H1 (cell line): ENCODE measurements at regions not wholly inside any gene's neighbourhood (a gene's known extent, or its start where the extent isn't known, plus 50 kb on each side); places are given as distances from the start of the nearest gene placed in this dataset.

Experiments used
- CTCF ChIA-PET: fragments of 300-600 bp; sonication (Branson Sonifier 250); formaldehyde crosslinking; loops from one replicate; lab custom pipeline; 2021; ENCODE audit not compliant: partially characterized antibody; lab: Charles Lee
- POLR2A ChIA-PET: fragments of 300-600 bp; sonication (Branson Sonifier 250); formaldehyde crosslinking; loops from one replicate; lab custom pipeline; 2021; ENCODE audit warnings: inconsistent platforms; ENCODE audit not compliant: partially characterized antibody; lab: Charles Lee
- DNase-seq, 2 experiments: peaks; one replicate each; pipeline versions ENCODE4 v3.0.0 to v3.0.0-alpha.2; 2010 to 2022; ENCODE audit warnings: low spot score in 2 of 2, low read depth in 1 of 2, mixed read lengths in 1 of 2
- FAIRE-seq: peaks from 2 replicates; lab custom pipeline; 2011; peaks lifted over from hg19 to GRCh38; lab: Jason Lieb, UNC
- H2AFZ ChIP-seq: 2 replicates; pipeline ENCODE4 v1.8.1; 2012; ENCODE audit warnings: low read length, inconsistent platforms
- H2AK5ac ChIP-seq: 2 replicates; pipeline ENCODE4 v1.6.1; 2013; ENCODE audit warnings: low read depth, low read length
- H2BK120ac ChIP-seq: replicated peaks from 2 replicates; pipeline ENCODE3; 2013; ENCODE audit warnings: low read depth, low read length, inconsistent platforms
- H2BK12ac ChIP-seq: 2 replicates; pipeline ENCODE4 v1.6.1; 2013; ENCODE audit warnings: low read depth, low read length
- H2BK15ac ChIP-seq: 2 replicates; pipeline ENCODE4 v1.6.1; 2013; ENCODE audit warnings: low read length
- H2BK20ac ChIP-seq: 2 replicates; pipeline ENCODE4 v1.6.1; 2013; ENCODE audit warnings: low read length
- H2BK5ac ChIP-seq: 2 replicates; pipeline ENCODE4 v1.6.1; 2013; ENCODE audit warnings: low read depth, low read length
- H3K14ac ChIP-seq: 2 replicates; pipeline ENCODE4 v1.6.1; 2013; ENCODE audit warnings: inconsistent platforms; ENCODE audit not compliant: insufficient read length
- H3K18ac ChIP-seq: 2 replicates; pipeline ENCODE4 v1.6.1; 2013; ENCODE audit warnings: low read length; ENCODE audit errors: extremely low read depth
- H3K23ac ChIP-seq: 2 replicates; pipeline ENCODE4 v1.6.1; 2013; ENCODE audit warnings: inconsistent platforms; ENCODE audit not compliant: insufficient read length
- H3K23me2 ChIP-seq: 2 replicates; pipeline ENCODE4 v1.6.1; 2013; ENCODE audit warnings: low read depth, low read length
- H3K27ac ChIP-seq: 2 replicates; pipeline ENCODE4 v1.6.1; 2011; ENCODE audit warnings: low read depth, low read length, inconsistent platforms
- H3K27me3 ChIP-seq, 4 experiments: replicated peaks in 1 of 4; 1 replicate in 1 of 4; 2 replicates in 3 of 4; pipeline versions ENCODE4 v1.6.1 to v1.8.1; 2011 to 2013; ENCODE audit warnings: low read length in 3 of 4, mild to moderate bottlenecking in 3 of 4, inconsistent platforms in 2 of 4, mixed read lengths in 2 of 4, moderate library complexity in 1 of 4; ENCODE audit not compliant: control insufficient read depth in 3 of 4, insufficient read depth in 3 of 4; ENCODE audit errors: extremely low read depth in 1 of 4
- H3K36me3 ChIP-seq, 4 experiments: 2 replicates each; pipeline versions ENCODE4 v1.6.1 to v1.8.1; 2011 to 2013; ENCODE audit warnings: mild to moderate bottlenecking in 4 of 4, low read length in 3 of 4, moderate library complexity in 2 of 4, control low read depth in 1 of 4, inconsistent platforms in 1 of 4; ENCODE audit not compliant: insufficient read depth in 4 of 4, control insufficient read depth in 2 of 4
- H3K4ac ChIP-seq: replicated peaks from 2 replicates; pipeline ENCODE3; 2013; ENCODE audit warnings: low read length, low read depth, mixed read lengths, inconsistent platforms; ENCODE audit not compliant: insufficient read length
- H3K4me1 ChIP-seq, 4 experiments: replicated peaks in 1 of 4; 1 replicate in 1 of 4; 2 replicates in 3 of 4; pipeline versions ENCODE4 v1.6.1 to v1.8.1; 2011 to 2013; ENCODE audit warnings: low read length in 3 of 4, inconsistent platforms in 2 of 4, mixed read lengths in 1 of 4; ENCODE audit not compliant: insufficient read depth in 4 of 4, control insufficient read depth in 3 of 4
- H3K4me2 ChIP-seq, 2 experiments: 2 replicates each; pipeline versions ENCODE4 v1.6.1 to v1.8.1; 2011 to 2013; ENCODE audit warnings: low read depth in 2 of 2, low read length in 2 of 2, control low read depth in 1 of 2, inconsistent platforms in 1 of 2, mild to moderate bottlenecking in 1 of 2; ENCODE audit not compliant: insufficient read depth in 1 of 2
- H3K4me3 ChIP-seq, 4 experiments: fragments of 200-600, 300-600 bp in 1 of 4; sonication (generic), shearing (Covaris generic), sonication (Bioruptor Twin) in 1 of 4; 2 replicates each; pipeline versions ENCODE4 v1.5.1 to v1.8.1; 2011 to 2016; ENCODE audit warnings: low read length in 4 of 4, low read depth in 3 of 4, control low read depth in 2 of 4, inconsistent platforms in 2 of 4, mild to moderate bottlenecking in 2 of 4, mixed read lengths in 1 of 4, moderate library complexity in 1 of 4; ENCODE audit not compliant: insufficient read depth in 2 of 4; ENCODE audit errors: extremely low read depth in 1 of 4
- H3K56ac ChIP-seq: replicated peaks from 2 replicates; pipeline ENCODE3; 2013; ENCODE audit warnings: low read depth, mild to moderate bottlenecking, mixed read lengths, low read length, inconsistent platforms; ENCODE audit not compliant: insufficient read length
- H3K79me1 ChIP-seq: 2 replicates; pipeline ENCODE4 v1.6.1; 2013; ENCODE audit warnings: low read depth, low read length, control low read depth
- H3K79me2 ChIP-seq, 2 experiments: 2 replicates each; pipeline versions ENCODE4 v1.6.1 to v1.8.1; 2012 to 2013; ENCODE audit warnings: low read length in 2 of 2, mild to moderate bottlenecking in 2 of 2, inconsistent platforms in 1 of 2; ENCODE audit not compliant: insufficient read depth in 2 of 2, control insufficient read depth in 1 of 2
- H3K9ac ChIP-seq, 4 experiments: replicated peaks in 1 of 4; 1 replicate in 1 of 4; 2 replicates in 3 of 4; pipeline versions ENCODE4 v1.6.1 to v1.8.1; 2011 to 2013; ENCODE audit warnings: low read depth in 3 of 4, low read length in 3 of 4, control low read depth in 2 of 4, mild to moderate bottlenecking in 2 of 4, moderate library complexity in 2 of 4, inconsistent platforms in 1 of 4; ENCODE audit errors: extremely low read depth in 1 of 4
- H3K9me3 ChIP-seq, 2 experiments: 2 replicates each; pipeline versions ENCODE4 v1.6.1 to v1.8.1; 2012 to 2013; ENCODE audit warnings: mild to moderate bottlenecking in 2 of 2, moderate library complexity in 2 of 2, control low read depth in 1 of 2, inconsistent platforms in 1 of 2, low read depth in 1 of 2, low read length in 1 of 2, mixed read lengths in 1 of 2; ENCODE audit not compliant: insufficient read depth in 2 of 2
- H4K20me1 ChIP-seq, 2 experiments: replicated peaks in 1 of 2; 2 replicates each; pipeline versions ENCODE3 to v1.8.1; 2011 to 2013; ENCODE audit warnings: inconsistent platforms in 2 of 2, low read length in 2 of 2, mild to moderate bottlenecking in 1 of 2; ENCODE audit not compliant: insufficient read depth in 2 of 2, control insufficient read depth in 1 of 2
- H4K5ac ChIP-seq: 2 replicates; pipeline ENCODE4 v1.6.1; 2013; ENCODE audit warnings: low read length, low read depth, mixed read lengths, inconsistent platforms; ENCODE audit not compliant: insufficient read length
- H4K8ac ChIP-seq: 2 replicates; pipeline ENCODE4 v1.8.0; 2013; ENCODE audit warnings: mild to moderate bottlenecking, moderate library complexity, low read length, inconsistent platforms; ENCODE audit not compliant: insufficient read depth; ENCODE audit errors: extremely low read depth
- H4K91ac ChIP-seq: replicated peaks from 2 replicates; pipeline ENCODE3; 2013; ENCODE audit warnings: low read length, mixed read lengths, inconsistent platforms; ENCODE audit not compliant: insufficient read length
- BCL11A ChIP-seq, 2 experiments: IDR thresholded peaks; one replicate each; pipeline ENCODE4 v1.6.1; 2011; ENCODE audit warnings: low read depth in 2 of 2, low read length in 2 of 2, mild to moderate bottlenecking in 2 of 2
- KDM5A ChIP-seq: fragments of 200-600 bp; IDR thresholded peaks from 2 replicates; pipeline ENCODE4 v1.7.1; 2012; ENCODE audit warnings: mild to moderate bottlenecking, low read length, inconsistent platforms, mixed read lengths
- MAFK ChIP-seq: IDR thresholded peaks from 2 replicates; pipeline ENCODE4 v1.6.1; 2012; ENCODE audit warnings: low read depth, mild to moderate bottlenecking, improper control_type of control experiment, low read length
- NRF1 ChIP-seq: IDR thresholded peaks from 2 replicates; pipeline ENCODE4 v1.6.1; 2011; ENCODE audit warnings: mild to moderate bottlenecking, low read depth, low read length, improper control_type of control experiment
- POU5F1 ChIP-seq: IDR thresholded peaks from 2 replicates; pipeline ENCODE4 v1.6.1; 2011; ENCODE audit warnings: low read depth, mild to moderate bottlenecking, low read length, moderate library complexity
- RXRA ChIP-seq: IDR thresholded peaks from 2 replicates; pipeline ENCODE4 v1.6.1; 2011; ENCODE audit warnings: low read depth, mild to moderate bottlenecking, low read length, moderate library complexity; ENCODE audit not compliant: insufficient read depth
- SIN3A ChIP-seq, 2 experiments: IDR thresholded peaks in 1 of 2; conservative IDR thresholded peaks in 1 of 2; 2 replicates each; pipeline ENCODE4 v1.6.1; 2011 to 2012; ENCODE audit warnings: low read length in 2 of 2, improper control_type of control experiment in 1 of 2, low read depth in 1 of 2, mild to moderate bottlenecking in 1 of 2
- SP2 ChIP-seq: IDR thresholded peaks from 2 replicates; pipeline ENCODE4 v1.6.1; 2012; ENCODE audit warnings: mild to moderate bottlenecking, low read length, inconsistent platforms
- SRF ChIP-seq: IDR thresholded peaks from 2 replicates; pipeline ENCODE4 v1.6.1; 2011; ENCODE audit warnings: mild to moderate bottlenecking, low read depth, low read length, moderate library complexity
- YY1 ChIP-seq: IDR thresholded peaks from 2 replicates; pipeline ENCODE4 v1.6.1; 2011; ENCODE audit warnings: low read depth, mild to moderate bottlenecking, low read length
- WGBS, 2 experiments: shearing (Covaris generic) in 1 of 2; methylation state at CpG; one replicate each; pipeline versions ENCODE4 v1.1.6 to v1.1.7; 2013 to 2015; ENCODE audit warnings: low lambda C conversion rate in 2 of 2, mixed read lengths in 2 of 2, inconsistent platforms in 1 of 2, low coverage in 1 of 2, missing lambda C conversion rate in 1 of 2; ENCODE audit not compliant: insufficient replicate concordance in 2 of 2, insufficient coverage in 1 of 2, insufficient read length in 1 of 2; ENCODE audit errors: extremely low coverage in 1 of 2, missing lambda C conversion rate in 1 of 2; 5-methylcytosine and 5-hydroxymethylcytosine counted together

GRCh38 chr5:4095918-4096630 lies 500.4 kb downstream of the IRX1 start:
- H3K56ac ChIP-seq, result no peak overlapping the region
- no peak overlapping the region for H3K4me2 ChIP-seq
- H3K4me3 ChIP-seq, result no peak overlapping the region
- no peak overlapping the region for H3K14ac ChIP-seq
- no peak overlapping the region for H3K4ac ChIP-seq
- H4K8ac ChIP-seq, result no peak overlapping the region
- no peaks in the 10 kb centered on the region for H3K79me1 ChIP-seq
- H3K36me3 ChIP-seq, result no peaks in the 10 kb centered on the region
- FAIRE-seq (no peak), DNase-seq (no peak)
- no peaks in the 10 kb centered on the region for H3K79me2 ChIP-seq
- no peaks in the 10 kb centered on the region for H3K9me3 ChIP-seq
- no peak overlapping the region for H2BK15ac ChIP-seq
- H3K4me1 ChIP-seq, result no peaks in the 10 kb centered on the region
- ChIA-PET POLR2A (no interaction called here), CTCF (no interaction called here)
- H3K23me2 ChIP-seq, result no peaks in the 10 kb centered on the region
- H3K9ac ChIP-seq, result no peak overlapping the region
- no peak overlapping the region for H2BK12ac ChIP-seq
- no peak overlapping the region for H2BK120ac ChIP-seq
- H2AK5ac ChIP-seq, result no peak overlapping the region
- no peak overlapping the region for H4K5ac ChIP-seq
- 95% methylated on average over 14 of the region's 14 CpGs; no CpG with 5 or more reads in 1 of the 2 experiments for WGBS, 2 experiments
- TF ChIP-seq POU5F1 (no peak), BCL11A (IDR thresholded peaks at IDR 0.05; ENCODE audit: low read depth in 2 of 2, low read length in 2 of 2) (no peak), KDM5A (no peak), NRF1 (no peak), RXRA (no peak), SRF (no peak), SP2 (no peak), MAFK (no peak), SIN3A (conservative IDR thresholded peaks at IDR 0.05 in 1 of 2, IDR thresholded peaks at IDR 0.05 in 1 of 2; ENCODE audit: low read depth in 1 of 2, low read length in 2 of 2) (no peak), YY1 (no peak)
- no peak overlapping the region for H3K27ac ChIP-seq
- no peak overlapping the region for H2BK20ac ChIP-seq
- H4K91ac ChIP-seq, result no peak overlapping the region
- no peak overlapping the region for H2BK5ac ChIP-seq
- H4K20me1 ChIP-seq, result no peaks in the 10 kb centered on the region
- no peaks in the 10 kb centered on the region for H3K27me3 ChIP-seq
- no peak overlapping the region for H2AFZ ChIP-seq
- H3K18ac ChIP-seq, result no peak overlapping the region
- H3K23ac ChIP-seq, result no peak overlapping the region
